GM19467 (cell line): ENCODE measurements at regions not wholly inside any gene's neighbourhood (a gene's known extent, or its start where the extent isn't known, plus 50 kb on each side); places are given as distances from the start of the nearest gene placed in this dataset.
"Not testable (repeated sequence)": the region's sequence is repeated elsewhere in the genome, so short reads cannot be mapped to it uniquely, and the experiment has no call there.

Experiments
- ATAC-seq: cut with Tn5 transposase; IDR thresholded peaks from one replicate; pipeline ENCODE4 v1.9.1; 2021; ENCODE audit warnings: mild to moderate bottlenecking, moderate library complexity; ENCODE audit not compliant: unreplicated experiment

GRCh38 chr13:79647533-79647932, 166.6 kb downstream of the NDFIP2 start:
- ATAC-seq: no peak

GRCh38 chr13:79646880-79647279, 165.9 kb downstream of the NDFIP2 start:
- no peak for ATAC-seq

GRCh38 chr13:79645569-79645968, 164.6 kb downstream of the NDFIP2 start:
- ATAC-seq: no peak

- ATAC-seq: no peak
Measured at GRCh38 chr13:79642596-79642995, 161.6 kb downstream of the NDFIP2 start.

- ATAC-seq: no peak
Measured at GRCh38 chr13:79637133-79637763, 156.3 kb downstream of the NDFIP2 start.

GRCh38 chr13:79631051-79631659, 150.2 kb downstream of the NDFIP2 start:
- no peak for ATAC-seq

GRCh38 chr13:79628463-79628862, 147.5 kb downstream of the NDFIP2 start:
- no peak for ATAC-seq

GRCh38 chr13:79626924-79627323, 146.0 kb downstream of the NDFIP2 start:
- no peak for ATAC-seq

- no peak for ATAC-seq
Measured at GRCh38 chr13:79625517-79625916, 144.6 kb downstream of the NDFIP2 start.

GRCh38 chr13:79621902-79622301, 140.9 kb downstream of the NDFIP2 start:
- ATAC-seq: no peak

GRCh38 chr13:79621449-79621848, 140.5 kb downstream of the NDFIP2 start:
- no peak for ATAC-seq

- ATAC-seq: no peak
Measured at GRCh38 chr13:79614250-79614918, 133.4 kb downstream of the NDFIP2 start.

- no peak for ATAC-seq
Measured at GRCh38 chr13:79612604-79613003, 131.6 kb downstream of the NDFIP2 start.

- not testable (repeated sequence) for ATAC-seq
Measured at GRCh38 chr13:79607895-79608294, 126.9 kb downstream of the NDFIP2 start.
